WTC11 (cell line): ENCODE measurements at regions not wholly inside any gene's neighbourhood (a gene's known extent, or its start where the extent isn't known, plus 50 kb on each side); places are given as distances from the start of the nearest gene placed in this dataset.
"Not testable (repeated sequence)": the region's sequence is repeated elsewhere in the genome, so short reads cannot be mapped to it uniquely, and the experiment has no call there.

Source experiments
- ATAC-seq: fragments of 200-7000 bp; cut with Tn5 transposase; 2 replicates; pipeline ENCODE4 v1.10.0; 2021; ENCODE audit warnings: mild to moderate bottlenecking, moderate library complexity
- CTCF ChIA-PET: fragments of 300-600 bp; sonication (Branson Sonifier 250); formaldehyde crosslinking; loops from one replicate; lab custom pipeline; 2021; ENCODE audit warnings: antibody characterized with exemption; lab: Charles Lee
- POLR2A ChIA-PET: fragments of 350-600 bp; sonication (Branson Sonifier 250); formaldehyde crosslinking; loops from one replicate; lab custom pipeline; 2021; ENCODE audit warnings: antibody characterized with exemption; lab: Charles Lee
- DNase-seq: peaks from one replicate; pipeline ENCODE4 v3.0.0; 2021; ENCODE audit warnings: low spot score
- H3K27ac Mint-ChIP-seq: 2 replicates; pipeline ENCODE4 v1.8.0; 2021; ENCODE audit warnings: mixed read lengths
- H3K27me3 Mint-ChIP-seq: 2 replicates; pipeline ENCODE4 v1.8.0; 2021; ENCODE audit warnings: low read depth, mild to moderate bottlenecking, moderate library complexity, mixed read lengths
- H3K36me3 Mint-ChIP-seq: 2 replicates; pipeline ENCODE4 v1.8.0; 2021; ENCODE audit warnings: mixed read lengths
- H3K4me1 Mint-ChIP-seq: 2 replicates; pipeline ENCODE4 v1.8.0; 2022; ENCODE audit warnings: mixed read lengths
- H3K4me3 Mint-ChIP-seq: 2 replicates; pipeline ENCODE4 v1.8.0; 2021; ENCODE audit warnings: mild to moderate bottlenecking, moderate library complexity, mixed read lengths
- H3K9me3 Mint-ChIP-seq: 2 replicates; pipeline ENCODE4 v1.8.0; 2021; ENCODE audit warnings: mixed read lengths
- AR ChIP-seq: fragments of 250-450 bp; sonication (Bioruptor Pico); IDR thresholded peaks from 2 replicates; pipeline ENCODE4 v1.9.0; 2021; ENCODE audit warnings: mild to moderate bottlenecking
- E2F5 ChIP-seq: sonication (generic); formaldehyde crosslinking; IDR thresholded peaks from 2 replicates; pipeline ENCODE4 v1.8.1; 2022; ENCODE audit warnings: mild to moderate bottlenecking, moderate library complexity, missing genetic modification reagents
- ESRRA ChIP-seq: sonication (generic); formaldehyde crosslinking; IDR thresholded peaks from 2 replicates; pipeline ENCODE4 v1.8.1; 2022; ENCODE audit warnings: mild to moderate bottlenecking, missing genetic modification reagents, borderline replicate concordance
- HMGA2 ChIP-seq: fragments of 250-450 bp; sonication (Bioruptor Pico); IDR thresholded peaks from 2 replicates; pipeline ENCODE4 v1.4.0; 2021; ENCODE audit warnings: mild to moderate bottlenecking, moderate library complexity
- KAT7 ChIP-seq: sonication (generic); formaldehyde crosslinking; IDR thresholded peaks from 2 replicates; pipeline ENCODE4 v1.8.1; 2023; ENCODE audit warnings: missing genetic modification reagents, mild to moderate bottlenecking, borderline replicate concordance
- NFATC4 ChIP-seq: fragments of 250-450 bp; sonication (Bioruptor Pico); IDR thresholded peaks from 2 replicates; pipeline ENCODE4 v1.9.0; 2021; ENCODE audit warnings: mild to moderate bottlenecking
- OVOL2 ChIP-seq: fragments of 250-450 bp; sonication (Bioruptor Pico); IDR thresholded peaks from 2 replicates; pipeline ENCODE4 v1.9.0; 2021; ENCODE audit warnings: mild to moderate bottlenecking, borderline replicate concordance
- PRRX2 ChIP-seq: fragments of 250-450 bp; sonication (Bioruptor Pico); IDR thresholded peaks from 2 replicates; pipeline ENCODE4 v1.8.0; 2021; ENCODE audit warnings: mild to moderate bottlenecking
- RELA ChIP-seq: sonication (generic); formaldehyde crosslinking; IDR thresholded peaks from 2 replicates; pipeline ENCODE4 v1.8.1; 2022; ENCODE audit warnings: missing genetic modification reagents, mild to moderate bottlenecking, borderline replicate concordance
- RORB ChIP-seq: fragments of 250-450 bp; sonication (Bioruptor Pico); IDR thresholded peaks from 2 replicates; pipeline ENCODE4 v1.9.0; 2021; ENCODE audit warnings: mild to moderate bottlenecking
- SMAD3 ChIP-seq: sonication (generic); formaldehyde crosslinking; IDR thresholded peaks from 2 replicates; pipeline ENCODE4 v1.8.0; 2022; ENCODE audit warnings: missing genetic modification reagents, mild to moderate bottlenecking, borderline replicate concordance
- TEAD1 ChIP-seq: sonication (generic); formaldehyde crosslinking; IDR thresholded peaks from 2 replicates; pipeline ENCODE4 v1.8.0; 2022; ENCODE audit warnings: mild to moderate bottlenecking, missing genetic modification reagents
- ZBTB21 ChIP-seq: sonication (generic); formaldehyde crosslinking; IDR thresholded peaks from 2 replicates; pipeline ENCODE4 v1.8.1; 2023; ENCODE audit warnings: mild to moderate bottlenecking, missing genetic modification reagents, borderline replicate concordance
- ZNF121 ChIP-seq: sonication (generic); formaldehyde crosslinking; IDR thresholded peaks from 2 replicates; pipeline ENCODE4 v1.8.0; 2023; ENCODE audit warnings: missing genetic modification reagents
- ZNF219 ChIP-seq: sonication (generic); formaldehyde crosslinking; IDR thresholded peaks from 2 replicates; pipeline ENCODE4 v1.8.0; 2023; ENCODE audit warnings: missing genetic modification reagents, mild to moderate bottlenecking, borderline replicate concordance
- ZNF396 ChIP-seq: fragments of 250-450 bp; sonication (Bioruptor Pico); IDR thresholded peaks from 2 replicates; pipeline ENCODE4 v1.8.0; 2021; ENCODE audit warnings: mild to moderate bottlenecking, moderate library complexity, borderline replicate concordance
- ZNF425 ChIP-seq: fragments of 250-450 bp; sonication (Bioruptor Pico); conservative IDR thresholded peaks from 2 replicates; pipeline ENCODE4 v1.9.0; 2021; ENCODE audit warnings: mild to moderate bottlenecking
- ZNF671 ChIP-seq: fragments of 250-450 bp; sonication (Bioruptor Pico); IDR thresholded peaks from 2 replicates; pipeline ENCODE4 v1.8.0; 2021; ENCODE audit warnings: mild to moderate bottlenecking
- ZSCAN18 ChIP-seq: fragments of 250-450 bp; sonication (Bioruptor Pico); IDR thresholded peaks from 2 replicates; pipeline ENCODE4 v2.1.2; 2022; ENCODE audit warnings: mild to moderate bottlenecking, moderate library complexity
- TF ChIP-seq, protein P1 (sequence below): sonication (generic); formaldehyde crosslinking; conservative IDR thresholded peaks from 2 replicates; pipeline ENCODE4 v1.8.1; 2022; ENCODE audit warnings: mild to moderate bottlenecking, missing genetic modification reagents

GRCh38 chr6:164345327-164345726, 930.8 kb downstream of the QKI start (continued):
- TF ChIP-seq E2F5 (CRISPR knock-in tag) (no peak), HMGA2 (no peak), ZNF219 (CRISPR knock-in tag) (no peak), ZNF425 (CRISPR knock-in tag) (no peak), ZNF671 (CRISPR knock-in tag) (no peak), ZNF121 (CRISPR knock-in tag) (no peak), RORB (CRISPR knock-in tag) (no peak)

DNA sequence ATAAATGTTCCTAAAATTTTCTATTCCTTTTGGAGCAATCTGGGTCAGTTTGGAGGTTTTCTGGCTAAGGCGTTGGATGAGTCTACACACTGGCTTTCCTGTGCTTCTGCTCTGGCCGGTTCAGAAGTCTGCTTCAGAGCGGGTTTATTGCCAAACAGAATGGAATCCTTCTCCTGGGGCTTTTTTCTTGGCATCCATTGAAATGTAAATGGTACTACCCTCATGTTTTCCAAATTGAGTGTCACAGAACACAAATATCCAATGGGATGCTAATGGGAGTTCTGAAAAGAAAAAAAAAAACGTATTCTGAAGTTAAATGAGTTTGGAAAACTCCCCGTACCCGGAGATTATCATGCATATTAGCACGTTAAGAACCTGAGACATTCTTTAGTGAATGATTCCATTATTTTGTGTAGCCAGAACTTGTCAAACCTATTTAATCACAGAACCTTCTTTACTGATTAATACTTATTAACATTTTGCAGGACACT, 930.3 kb downstream of the QKI start:
- DNase-seq, result no peak
- peak overlapping the region; percentile 45 for H3K4me3 Mint-ChIP-seq
- peak overlapping the region; percentile 82 for H3K27ac Mint-ChIP-seq
- peak; percentile 58; the same call in 1 of the 2 replicates for TF ChIP-seq ZNF396 (CRISPR knock-in tag)
- TF ChIP-seq, protein P1, sequence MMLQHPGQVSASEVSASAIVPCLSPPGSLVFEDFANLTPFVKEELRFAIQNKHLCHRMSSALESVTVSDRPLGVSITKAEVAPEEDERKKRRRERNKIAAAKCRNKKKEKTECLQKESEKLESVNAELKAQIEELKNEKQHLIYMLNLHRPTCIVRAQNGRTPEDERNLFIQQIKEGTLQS (CRISPR knock-in tag), result no peak
- peaks cover 20% of the 10 kb centered on the region for H3K9me3 Mint-ChIP-seq
- peaks cover 42% of the 10 kb centered on the region for H3K4me1 Mint-ChIP-seq
- peaks cover 18% of the 10 kb centered on the region for H3K36me3 Mint-ChIP-seq
- ChIA-PET CTCF (no interaction called here), POLR2A (no interaction called here)
- peak; percentile 89 for ATAC-seq
- peaks cover 5% of the 10 kb centered on the region; the same call in 1 of the 2 replicates for H3K27me3 Mint-ChIP-seq

GRCh38 chr6:164339442-164339841, 924.9 kb downstream of the QKI start:
- H3K4me3 Mint-ChIP-seq, H3K27me3 Mint-ChIP-seq, DNase-seq, ATAC-seq, CTCF ChIA-PET, H3K4me1 Mint-ChIP-seq, H3K27ac Mint-ChIP-seq, POLR2A ChIA-PET, H3K9me3 Mint-ChIP-seq: not testable (repeated sequence)
- H3K36me3 Mint-ChIP-seq, result peaks cover 11% of the 10 kb centered on the region

GRCh38 chr6:164337925-164338397, 923.4 kb downstream of the QKI start:
- Mint-ChIP-seq H3K27me3 (no peaks in the 10 kb centered on the region; the same call in 1 of the 2 replicates), H3K36me3 (peaks cover 11% of the 10 kb centered on the region), H3K4me3 (no peak overlapping the region), H3K4me1 (peaks cover 2% of the 10 kb centered on the region; the same call in 1 of the 2 replicates), H3K9me3 (peaks cover 10% of the 10 kb centered on the region; the same call in 1 of the 2 replicates), H3K27ac (no peak overlapping the region)
- DNase-seq (no peak), ATAC-seq (no peak)
- POLR2A ChIA-PET, result no interaction called here
- TF ChIP-seq ZBTB21 (CRISPR knock-in tag) (no peak), ZNF671 (CRISPR knock-in tag) (no peak), ZNF425 (CRISPR knock-in tag) (no peak), SMAD3 (CRISPR knock-in tag) (no peak), TEAD1 (no peak), RELA (CRISPR knock-in tag) (no peak), PRRX2 (no peak), OVOL2 (no peak), ZSCAN18 (CRISPR knock-in tag) (no peak), AR (no peak), RORB (CRISPR knock-in tag) (no peak), KAT7 (CRISPR knock-in tag) (no peak), ESRRA (CRISPR knock-in tag) (no peak), NFATC4 (CRISPR knock-in tag) (no peak)
- CTCF ChIA-PET, result no interaction called here
